ENCODE measurements at regions not wholly inside any gene's neighbourhood (a gene's known extent, or its start where the extent isn't known, plus 50 kb on each side); places are given as distances from the start of the nearest gene placed in this dataset.
A peak's percentile ranks its signal among the peaks of the same experiment; 100 is the strongest.

DNA sequence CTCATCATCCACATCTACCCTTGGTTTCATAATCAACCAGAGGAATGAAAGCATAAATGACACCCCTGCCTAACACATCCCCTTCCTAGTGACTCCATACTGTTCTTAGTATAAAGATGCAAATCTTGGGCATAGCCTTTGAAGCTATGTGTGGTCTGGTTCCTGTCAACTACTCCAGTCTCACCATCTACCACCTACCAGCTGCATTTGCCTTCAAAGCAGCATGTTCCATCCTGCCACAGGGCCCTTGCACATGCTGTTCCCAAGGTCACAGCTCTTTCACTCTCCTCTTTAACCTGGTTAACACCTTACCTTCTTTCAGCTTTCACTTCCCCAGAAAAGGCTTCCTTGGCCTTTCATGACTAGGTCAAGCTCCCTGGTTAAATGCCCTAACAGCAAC is 62.3 kb upstream of the ARHGEF3 start:
- ChIA-PET POLR2A (no interaction called here), CTCF (interaction anchor here (0.6 kb wide), 1 partner anchor 56 kb away, joined by 3 read pairs; no protein-coding TSS in a partner anchor)
- Histone ChIP-seq H3K36me3 (ENCODE audit: control insufficient read depth, insufficient read depth, low read length) (no peaks in the 10 kb centered on the region), H3K27me3 (ENCODE audit: control insufficient read depth, insufficient read depth, low read length) (no peaks in the 10 kb centered on the region; the same call in 1 of the 2 replicates), H3K4me3 (ENCODE audit: low read depth, low read length) (no peak overlapping the region)
- no peak for DNase-seq (ENCODE audit: low read depth)
- TF ChIP-seq, protein P1, sequence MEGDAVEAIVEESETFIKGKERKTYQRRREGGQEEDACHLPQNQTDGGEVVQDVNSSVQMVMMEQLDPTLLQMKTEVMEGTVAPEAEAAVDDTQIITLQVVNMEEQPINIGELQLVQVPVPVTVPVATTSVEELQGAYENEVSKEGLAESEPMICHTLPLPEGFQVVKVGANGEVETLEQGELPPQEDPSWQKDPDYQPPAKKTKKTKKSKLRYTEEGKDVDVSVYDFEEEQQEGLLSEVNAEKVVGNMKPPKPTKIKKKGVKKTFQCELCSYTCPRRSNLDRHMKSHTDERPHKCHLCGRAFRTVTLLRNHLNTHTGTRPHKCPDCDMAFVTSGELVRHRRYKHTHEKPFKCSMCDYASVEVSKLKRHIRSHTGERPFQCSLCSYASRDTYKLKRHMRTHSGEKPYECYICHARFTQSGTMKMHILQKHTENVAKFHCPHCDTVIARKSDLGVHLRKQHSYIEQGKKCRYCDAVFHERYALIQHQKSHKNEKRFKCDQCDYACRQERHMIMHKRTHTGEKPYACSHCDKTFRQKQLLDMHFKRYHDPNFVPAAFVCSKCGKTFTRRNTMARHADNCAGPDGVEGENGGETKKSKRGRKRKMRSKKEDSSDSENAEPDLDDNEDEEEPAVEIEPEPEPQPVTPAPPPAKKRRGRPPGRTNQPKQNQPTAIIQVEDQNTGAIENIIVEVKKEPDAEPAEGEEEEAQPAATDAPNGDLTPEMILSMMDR (IDR thresholded peaks at IDR 0.05; ENCODE audit: insufficient read depth, low read depth, low read length), result no peak

DNA sequence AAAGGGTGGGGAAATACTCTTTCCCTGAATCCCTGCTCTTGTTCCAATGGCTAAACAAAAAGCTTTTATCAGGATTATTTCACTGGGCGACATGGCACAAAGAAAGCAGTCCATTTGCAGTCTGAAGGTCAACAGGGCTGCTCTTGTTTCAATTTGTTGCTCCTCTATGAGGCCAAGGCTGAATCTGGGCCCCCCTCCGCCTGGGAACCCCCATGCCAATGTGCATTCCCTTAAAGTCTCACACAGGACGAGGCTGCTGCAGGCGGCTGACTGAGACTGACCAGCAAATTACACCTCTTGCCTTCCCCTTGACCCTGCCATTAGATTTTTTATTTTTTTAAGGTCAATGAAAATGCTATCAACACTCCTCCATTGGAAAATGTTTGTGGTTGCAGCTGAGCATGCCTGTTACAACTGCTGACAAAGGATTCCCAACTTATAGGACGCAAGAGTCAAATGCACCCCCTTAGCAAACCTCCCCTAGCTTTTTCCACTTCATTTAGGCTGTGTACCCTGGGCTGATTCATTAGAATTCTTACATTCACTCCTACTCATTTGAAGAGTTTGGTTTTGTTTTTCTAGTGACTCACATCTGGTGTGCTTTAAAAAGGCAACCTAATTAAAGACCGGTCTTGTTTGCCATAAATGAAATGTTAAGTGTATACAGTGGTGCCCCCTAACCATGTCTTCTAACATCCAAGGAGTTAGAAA is 60.8 kb upstream of the ARHGEF3 start:
- ChIA-PET CTCF (interaction anchor here (0.9 kb wide), 1 partner anchor 63 kb away, joined by 3 read pairs; no protein-coding TSS in a partner anchor), POLR2A (no interaction called here)
- no peaks in the 10 kb centered on the region; the same call in 1 of the 2 replicates for H3K27me3 ChIP-seq (ENCODE audit: control insufficient read depth, insufficient read depth, low read length)
- TF ChIP-seq, protein P1 (IDR thresholded peaks at IDR 0.05; ENCODE audit: insufficient read depth, low read depth, low read length), result no peak
- no peak overlapping the region for H3K4me3 ChIP-seq (ENCODE audit: low read depth, low read length)
- H3K36me3 ChIP-seq (ENCODE audit: control insufficient read depth, insufficient read depth, low read length), result no peaks in the 10 kb centered on the region
- DNase-seq (ENCODE audit: low read depth), result peak; percentile 47

DNA sequence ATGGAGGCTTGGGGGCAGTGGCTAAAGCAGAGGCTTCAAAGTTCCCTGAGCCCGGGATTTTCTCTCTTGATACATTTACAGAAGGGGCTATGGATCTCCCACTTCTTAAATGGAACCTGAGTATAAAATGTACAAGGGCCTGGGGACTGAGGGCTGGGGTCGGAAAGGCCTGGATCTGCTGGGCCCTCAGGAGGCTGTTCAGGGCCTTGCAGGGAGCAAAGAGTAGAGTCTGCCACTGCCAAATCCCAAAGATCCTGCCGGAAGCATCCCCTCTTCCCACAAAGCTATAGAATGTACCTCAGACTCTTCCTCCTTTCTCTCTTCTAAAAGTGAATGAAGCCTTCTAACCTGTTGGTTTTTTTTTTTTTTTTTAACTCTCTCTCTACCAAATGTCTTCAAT is 59.8 kb upstream of the ARHGEF3 start:
- Histone ChIP-seq H3K36me3 (ENCODE audit: control insufficient read depth, insufficient read depth, low read length) (no peaks in the 10 kb centered on the region), H3K27me3 (ENCODE audit: control insufficient read depth, insufficient read depth, low read length) (no peaks in the 10 kb centered on the region; the same call in 1 of the 2 replicates), H3K4me3 (ENCODE audit: low read depth, low read length) (no peak overlapping the region)
- TF ChIP-seq, protein P1 (IDR thresholded peaks at IDR 0.05; ENCODE audit: insufficient read depth, low read depth, low read length), result no peak
- DNase-seq (ENCODE audit: low read depth), result no peak
- ChIA-PET POLR2A (no interaction called here), CTCF (interaction anchor here (0.9 kb wide), 1 partner anchor 62 kb away, joined by 3 read pairs; no protein-coding TSS in a partner anchor)

GRCh38 chr3:56860939-56861338 is 59.2 kb upstream of the ARHGEF3 start:
- Histone ChIP-seq H3K36me3 (ENCODE audit: control insufficient read depth, insufficient read depth, low read length) (no peaks in the 10 kb centered on the region), H3K4me3 (ENCODE audit: low read depth, low read length) (no peak overlapping the region), H3K27me3 (ENCODE audit: control insufficient read depth, insufficient read depth, low read length) (no peaks in the 10 kb centered on the region; the same call in 1 of the 2 replicates)
- TF ChIP-seq, protein P1 (IDR thresholded peaks at IDR 0.05; ENCODE audit: insufficient read depth, low read depth, low read length), result no peak
- ChIA-PET CTCF (no interaction called here), POLR2A (no interaction called here)
- DNase-seq (ENCODE audit: low read depth), result no peak

DNA sequence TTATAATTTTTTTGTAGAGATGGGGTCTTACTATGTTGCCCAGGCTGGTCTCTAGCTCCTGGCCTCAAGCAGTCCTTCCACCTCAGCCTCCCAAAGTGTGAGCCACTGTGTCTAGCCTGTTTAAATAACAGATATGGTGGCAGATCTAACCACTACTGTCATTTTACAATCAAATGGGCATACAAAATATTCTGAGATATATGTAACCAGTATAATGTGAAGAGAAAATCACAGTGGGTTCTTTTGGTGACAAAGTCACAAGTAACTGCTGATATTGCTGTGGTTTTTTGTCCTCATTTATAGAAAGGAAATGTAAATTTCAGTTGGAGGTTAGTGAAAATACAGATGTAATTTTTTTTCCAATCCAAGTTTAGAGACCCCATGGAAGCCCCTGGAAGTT is 58.6 kb upstream of the ARHGEF3 start:
- DNase-seq (ENCODE audit: low read depth), result no peak
- TF ChIP-seq, protein P1 (IDR thresholded peaks at IDR 0.05; ENCODE audit: insufficient read depth, low read depth, low read length), result no peak
- Histone ChIP-seq H3K36me3 (ENCODE audit: control insufficient read depth, insufficient read depth, low read length) (no peaks in the 10 kb centered on the region), H3K27me3 (ENCODE audit: control insufficient read depth, insufficient read depth, low read length) (no peaks in the 10 kb centered on the region; the same call in 1 of the 2 replicates), H3K4me3 (ENCODE audit: low read depth, low read length) (no peak overlapping the region)
- ChIA-PET CTCF (no interaction called here), POLR2A (no interaction called here)
